GM12865 (cell line): ENCODE measurements at regions not wholly inside any gene's neighbourhood (a gene's known extent, or its start where the extent isn't known, plus 50 kb on each side); places are given as distances from the start of the nearest gene placed in this dataset.

ENCODE experiments used
- DNase-seq: peaks from one replicate; pipeline ENCODE4 v3.0.0; 2010; ENCODE audit warnings: low read depth
- H3K4me3 ChIP-seq: 2 replicates; pipeline ENCODE4 v1.5.1; 2011; ENCODE audit warnings: mild to moderate bottlenecking, low read depth, low read length, control low read depth
- TF ChIP-seq, protein P1 (sequence below): IDR thresholded peaks from 2 replicates; pipeline ENCODE4 v1.5.1; 2011; ENCODE audit warnings: low read length, control low read depth, low read depth, inconsistent platforms; ENCODE audit not compliant: insufficient read depth; ENCODE audit errors: missing control alignments

- TF ChIP-seq, protein P1, sequence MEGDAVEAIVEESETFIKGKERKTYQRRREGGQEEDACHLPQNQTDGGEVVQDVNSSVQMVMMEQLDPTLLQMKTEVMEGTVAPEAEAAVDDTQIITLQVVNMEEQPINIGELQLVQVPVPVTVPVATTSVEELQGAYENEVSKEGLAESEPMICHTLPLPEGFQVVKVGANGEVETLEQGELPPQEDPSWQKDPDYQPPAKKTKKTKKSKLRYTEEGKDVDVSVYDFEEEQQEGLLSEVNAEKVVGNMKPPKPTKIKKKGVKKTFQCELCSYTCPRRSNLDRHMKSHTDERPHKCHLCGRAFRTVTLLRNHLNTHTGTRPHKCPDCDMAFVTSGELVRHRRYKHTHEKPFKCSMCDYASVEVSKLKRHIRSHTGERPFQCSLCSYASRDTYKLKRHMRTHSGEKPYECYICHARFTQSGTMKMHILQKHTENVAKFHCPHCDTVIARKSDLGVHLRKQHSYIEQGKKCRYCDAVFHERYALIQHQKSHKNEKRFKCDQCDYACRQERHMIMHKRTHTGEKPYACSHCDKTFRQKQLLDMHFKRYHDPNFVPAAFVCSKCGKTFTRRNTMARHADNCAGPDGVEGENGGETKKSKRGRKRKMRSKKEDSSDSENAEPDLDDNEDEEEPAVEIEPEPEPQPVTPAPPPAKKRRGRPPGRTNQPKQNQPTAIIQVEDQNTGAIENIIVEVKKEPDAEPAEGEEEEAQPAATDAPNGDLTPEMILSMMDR: no peak
- H3K4me3 ChIP-seq: no peak overlapping the region
- no peak for DNase-seq
These were observed 176.1 kb upstream of the MVB12B start for GRCh38 chr9:126150411-126151030.

- no peak overlapping the region for H3K4me3 ChIP-seq
- TF ChIP-seq, protein P1: no peak
- DNase-seq: no peak
These were observed 175.5 kb upstream of the MVB12B start for GRCh38 chr9:126151031-126151685.

- DNase-seq: no peak
- TF ChIP-seq, protein P1: no peak
- no peak overlapping the region for H3K4me3 ChIP-seq
These were observed 174.9 kb upstream of the MVB12B start for GRCh38 chr9:126151686-126152134.

- TF ChIP-seq, protein P1: no peak
- DNase-seq: no peak
- no peak overlapping the region for H3K4me3 ChIP-seq
These were observed 173.8 kb upstream of the MVB12B start for GRCh38 chr9:126152622-126153362.

- TF ChIP-seq, protein P1: no peak
- no peak overlapping the region for H3K4me3 ChIP-seq
- no peak for DNase-seq
These were observed 173.2 kb upstream of the MVB12B start for GRCh38 chr9:126153382-126153781.

DNA sequence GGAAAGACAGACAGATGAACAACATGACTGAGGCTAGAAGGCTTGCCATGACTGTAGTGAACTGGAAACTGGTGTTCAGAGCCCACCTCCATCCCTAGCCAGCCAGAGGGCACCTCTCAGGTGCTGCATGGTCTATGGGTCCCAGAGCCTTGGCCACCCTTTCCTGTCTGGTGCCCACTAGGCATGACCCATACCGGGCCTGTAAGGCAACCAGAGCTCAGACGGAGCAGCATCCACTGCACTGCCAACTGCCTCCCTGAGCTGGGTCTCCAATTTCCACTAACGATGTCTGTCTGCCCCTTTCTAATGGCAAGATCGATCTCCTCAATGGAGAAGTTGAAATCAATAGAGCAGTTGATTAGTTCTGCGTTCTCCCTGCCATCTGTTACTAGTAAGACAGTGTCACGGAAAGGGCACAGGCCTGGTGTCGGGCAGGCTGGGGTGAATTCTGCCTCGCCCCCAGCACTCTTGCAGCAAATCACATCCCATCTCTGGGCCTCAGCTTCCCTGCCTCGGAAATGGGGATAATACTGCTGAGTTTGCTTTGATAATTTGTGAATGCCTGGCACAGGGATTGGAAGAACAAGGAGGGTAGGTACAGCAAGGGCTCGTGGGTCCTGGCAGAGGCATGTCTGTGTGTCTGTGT is 172.3 kb upstream of the MVB12B start:
- DNase-seq: no peak
- H3K4me3 ChIP-seq: no peak overlapping the region
- TF ChIP-seq, protein P1: no peak
